Breast epithelium (tissue), 3 donors: ENCODE measurements at regions not wholly inside any gene's neighbourhood (a gene's known extent, or its start where the extent isn't known, plus 50 kb on each side); places are given as distances from the start of the nearest gene placed in this dataset.
"Not testable (repeated sequence)": the region's sequence is repeated elsewhere in the genome, so short reads cannot be mapped to it uniquely, and the experiment has no call there.

Experiments used
- POLR2A ChIP-seq: fragments of 450-650 bp; IDR thresholded peaks from one replicate; pipeline ENCODE4 v1.6.1; 2016; ENCODE audit warnings: antibody characterized with exemption, mild to moderate bottlenecking, moderate library complexity
- POLR2AphosphoS5 ChIP-seq, 3 donors: sonication (generic); formaldehyde crosslinking; IDR thresholded peaks; one replicate each; pipeline ENCODE4 v1.6.1; 2017; ENCODE audit warnings: antibody characterized with exemption in 3 of 3
- TF ChIP-seq, protein P1 (sequence below), 3 donors: fragments of 450-650 bp; IDR thresholded peaks; one replicate each; pipeline ENCODE4 v1.5.1; 2016 to 2017; ENCODE audit warnings: antibody characterized with exemption in 3 of 3, mild to moderate bottlenecking in 3 of 3, moderate library complexity in 3 of 3

DNA sequence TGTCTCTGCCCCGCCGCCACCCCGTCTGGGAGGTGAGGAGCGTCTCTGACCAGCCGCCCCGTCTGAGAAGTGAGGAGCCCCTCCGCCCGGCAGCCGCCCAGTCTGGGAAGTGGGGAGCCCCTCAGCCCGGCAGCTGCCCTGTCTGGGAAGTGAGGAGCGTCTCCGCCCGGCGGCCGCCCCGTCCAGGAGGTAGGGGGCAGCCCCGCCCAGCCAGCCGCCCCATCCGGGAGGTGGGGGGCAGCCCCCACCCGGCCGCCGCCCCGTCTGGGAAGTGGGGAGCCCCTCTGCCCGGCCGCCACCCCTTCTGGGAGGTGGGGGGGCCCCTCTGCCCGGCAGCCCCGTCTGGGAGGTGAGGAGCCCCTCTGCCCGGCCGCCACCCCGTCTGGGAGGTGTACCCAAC is 59.1 kb upstream of the TENM4 start:
- TF ChIP-seq, protein P1, sequence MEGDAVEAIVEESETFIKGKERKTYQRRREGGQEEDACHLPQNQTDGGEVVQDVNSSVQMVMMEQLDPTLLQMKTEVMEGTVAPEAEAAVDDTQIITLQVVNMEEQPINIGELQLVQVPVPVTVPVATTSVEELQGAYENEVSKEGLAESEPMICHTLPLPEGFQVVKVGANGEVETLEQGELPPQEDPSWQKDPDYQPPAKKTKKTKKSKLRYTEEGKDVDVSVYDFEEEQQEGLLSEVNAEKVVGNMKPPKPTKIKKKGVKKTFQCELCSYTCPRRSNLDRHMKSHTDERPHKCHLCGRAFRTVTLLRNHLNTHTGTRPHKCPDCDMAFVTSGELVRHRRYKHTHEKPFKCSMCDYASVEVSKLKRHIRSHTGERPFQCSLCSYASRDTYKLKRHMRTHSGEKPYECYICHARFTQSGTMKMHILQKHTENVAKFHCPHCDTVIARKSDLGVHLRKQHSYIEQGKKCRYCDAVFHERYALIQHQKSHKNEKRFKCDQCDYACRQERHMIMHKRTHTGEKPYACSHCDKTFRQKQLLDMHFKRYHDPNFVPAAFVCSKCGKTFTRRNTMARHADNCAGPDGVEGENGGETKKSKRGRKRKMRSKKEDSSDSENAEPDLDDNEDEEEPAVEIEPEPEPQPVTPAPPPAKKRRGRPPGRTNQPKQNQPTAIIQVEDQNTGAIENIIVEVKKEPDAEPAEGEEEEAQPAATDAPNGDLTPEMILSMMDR (IDR thresholded peaks at IDR 0.05) = not testable (repeated sequence)
- TF ChIP-seq POLR2A; POLR2AphosphoS5 (IDR thresholded peaks at IDR 0.05): not testable (repeated sequence)
